OCI-LY1 (cell line): ENCODE measurements at regions not wholly inside any gene's neighbourhood (a gene's known extent, or its start where the extent isn't known, plus 50 kb on each side); places are given as distances from the start of the nearest gene placed in this dataset.

Experiments used
- H2AFZ ChIP-seq: fragments of 200-600 bp; sonication (generic), shearing (Covaris generic); 2 replicates; pipeline ENCODE4 v1.6.0; 2014; ENCODE audit warnings: antibody characterized with exemption, mild to moderate bottlenecking, low read length
- H3F3A ChIP-seq: fragments of 200-600 bp; sonication (generic), shearing (Covaris generic); 2 replicates; pipeline ENCODE4 v1.6.0; 2014; ENCODE audit warnings: mild to moderate bottlenecking, antibody characterized with exemption, low read length, moderate library complexity; ENCODE audit not compliant: insufficient read depth
- H3K27ac ChIP-seq: fragments of 200-600 bp; sonication (generic); 2 replicates; pipeline ENCODE4 v1.5.1; 2014; ENCODE audit warnings: low read length, mixed run types, mild to moderate bottlenecking, low read depth; ENCODE audit not compliant: poor library complexity, severe bottlenecking
- H3K27me3 ChIP-seq: fragments of 200-600 bp; sonication (generic); 2 replicates; pipeline ENCODE4 v1.6.0; 2014; ENCODE audit warnings: antibody characterized with exemption, mild to moderate bottlenecking, low read length, moderate library complexity; ENCODE audit not compliant: insufficient read depth
- H3K36me3 ChIP-seq: fragments of 200-600 bp; sonication (generic); 2 replicates; pipeline ENCODE4 v1.6.1; 2014; ENCODE audit warnings: mild to moderate bottlenecking, antibody characterized with exemption, low read length, moderate library complexity, mixed read lengths; ENCODE audit not compliant: insufficient read depth
- H3K4me1 ChIP-seq: fragments of 200-600 bp; sonication (generic); 2 replicates; pipeline ENCODE4 v1.5.1; 2014; ENCODE audit warnings: mild to moderate bottlenecking, low read length, moderate library complexity; ENCODE audit not compliant: insufficient read depth, severe bottlenecking
- H3K4me2 ChIP-seq: fragments of 200-600 bp; sonication (generic), shearing (Covaris generic); 2 replicates; pipeline ENCODE4 v1.6.1; 2014; ENCODE audit warnings: low read length
- H3K4me3 ChIP-seq: fragments of 200-600 bp; sonication (generic); 2 replicates; pipeline ENCODE4 v1.5.1; 2014; ENCODE audit warnings: low read length, low read depth, mild to moderate bottlenecking, mixed read lengths; ENCODE audit not compliant: poor library complexity, severe bottlenecking
- H3K79me2 ChIP-seq: fragments of 200-600 bp; shearing (Covaris generic); 2 replicates; pipeline ENCODE4 v1.6.1; 2016; ENCODE audit warnings: mixed run types, low read length, mixed read lengths; ENCODE audit not compliant: insufficient read depth
- H3K9ac ChIP-seq: fragments of 200-600 bp; sonication (generic), shearing (Covaris generic); 2 replicates; pipeline ENCODE4 v1.6.1; 2014; ENCODE audit warnings: mild to moderate bottlenecking, low read length, mixed read lengths
- H3K9me2 ChIP-seq: fragments of 200-600 bp; sonication (generic), shearing (Covaris generic); 2 replicates; pipeline ENCODE4 v1.6.1; 2014; ENCODE audit warnings: low read depth, mild to moderate bottlenecking, low read length, mixed read lengths
- H3K9me3 ChIP-seq: fragments of 200-600 bp; shearing (Covaris generic); 2 replicates; pipeline ENCODE4 v1.6.1; 2014; ENCODE audit warnings: low read length, mixed read lengths
- H4K20me1 ChIP-seq: fragments of 200-600 bp; sonication (generic), shearing (Covaris generic); 2 replicates; pipeline ENCODE4 v1.6.0; 2016; ENCODE audit warnings: mild to moderate bottlenecking, low read length; ENCODE audit not compliant: insufficient read depth
- EZH2 ChIP-seq: fragments of 200-600 bp; sonication (generic), shearing (Covaris generic); IDR thresholded peaks from 2 replicates; pipeline ENCODE4 v1.8.0; 2017; ENCODE audit warnings: borderline replicate concordance, mixed run types, mild to moderate bottlenecking, antibody characterized with exemption, low read length, moderate library complexity, mixed read lengths
- TF ChIP-seq, protein P1 (sequence below): fragments of 200-600 bp; sonication (generic), shearing (Covaris generic); IDR thresholded peaks from 2 replicates; pipeline ENCODE4 v1.5.1; 2017; ENCODE audit warnings: mild to moderate bottlenecking, antibody characterized with exemption, low read length, moderate library complexity, mixed read lengths

- TF ChIP-seq EZH2: no peak
- TF ChIP-seq, protein P1, sequence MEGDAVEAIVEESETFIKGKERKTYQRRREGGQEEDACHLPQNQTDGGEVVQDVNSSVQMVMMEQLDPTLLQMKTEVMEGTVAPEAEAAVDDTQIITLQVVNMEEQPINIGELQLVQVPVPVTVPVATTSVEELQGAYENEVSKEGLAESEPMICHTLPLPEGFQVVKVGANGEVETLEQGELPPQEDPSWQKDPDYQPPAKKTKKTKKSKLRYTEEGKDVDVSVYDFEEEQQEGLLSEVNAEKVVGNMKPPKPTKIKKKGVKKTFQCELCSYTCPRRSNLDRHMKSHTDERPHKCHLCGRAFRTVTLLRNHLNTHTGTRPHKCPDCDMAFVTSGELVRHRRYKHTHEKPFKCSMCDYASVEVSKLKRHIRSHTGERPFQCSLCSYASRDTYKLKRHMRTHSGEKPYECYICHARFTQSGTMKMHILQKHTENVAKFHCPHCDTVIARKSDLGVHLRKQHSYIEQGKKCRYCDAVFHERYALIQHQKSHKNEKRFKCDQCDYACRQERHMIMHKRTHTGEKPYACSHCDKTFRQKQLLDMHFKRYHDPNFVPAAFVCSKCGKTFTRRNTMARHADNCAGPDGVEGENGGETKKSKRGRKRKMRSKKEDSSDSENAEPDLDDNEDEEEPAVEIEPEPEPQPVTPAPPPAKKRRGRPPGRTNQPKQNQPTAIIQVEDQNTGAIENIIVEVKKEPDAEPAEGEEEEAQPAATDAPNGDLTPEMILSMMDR: no peak
- no peaks in the 10 kb centered on the region for H3K4me1 ChIP-seq
Measured at GRCh38 chr2:34179511-34179910, 580.4 kb upstream of the FAM98A start.

DNA sequence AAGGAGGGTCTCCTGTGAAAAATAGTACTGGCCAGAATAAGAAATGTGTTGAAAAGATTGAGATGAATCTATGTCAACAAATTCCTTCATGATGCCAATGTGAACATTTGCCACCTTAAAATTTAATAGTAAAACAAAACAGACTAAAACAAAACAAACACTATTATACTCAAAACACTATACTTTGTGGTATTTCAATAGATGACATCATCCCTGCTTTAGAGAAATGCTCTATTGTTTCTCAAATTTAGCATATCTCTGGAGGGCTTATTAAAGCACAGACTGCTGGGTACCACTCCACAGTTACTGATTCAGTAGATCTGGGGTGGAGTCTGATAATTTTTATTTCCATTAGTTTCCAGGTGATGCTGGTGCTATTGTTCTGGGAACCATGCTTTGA is 579.4 kb upstream of the FAM98A start:
- H4K20me1 ChIP-seq: no peaks in the 10 kb centered on the region
- no peak overlapping the region for H3K4me2 ChIP-seq
- no peaks in the 10 kb centered on the region for H3K4me1 ChIP-seq
- H3K9ac ChIP-seq: no peak overlapping the region
- no peaks in the 10 kb centered on the region for H3K27me3 ChIP-seq
- no peak overlapping the region for H3K4me3 ChIP-seq
- H3K9me2 ChIP-seq: no peaks in the 10 kb centered on the region
- no peak overlapping the region for H2AFZ ChIP-seq
- H3K36me3 ChIP-seq: no peaks in the 10 kb centered on the region
- no peaks in the 10 kb centered on the region for H3K79me2 ChIP-seq
- H3K27ac ChIP-seq: no peak overlapping the region
- H3F3A ChIP-seq: no peaks in the 10 kb centered on the region
- TF ChIP-seq EZH2: no peak
- TF ChIP-seq, protein P1: no peak
- H3K9me3 ChIP-seq: no peaks in the 10 kb centered on the region

More at GRCh38 chr2:34179511-34179910, 580.4 kb upstream of the FAM98A start:
- Histone ChIP-seq H3K36me3 (no peaks in the 10 kb centered on the region), H4K20me1 (no peaks in the 10 kb centered on the region), H3K4me3 (no peak overlapping the region), H3K9me3 (no peaks in the 10 kb centered on the region), H3K9ac (no peak overlapping the region), H3K4me2 (no peak overlapping the region), H3K27ac (no peak overlapping the region), H3K9me2 (no peaks in the 10 kb centered on the region), H3K79me2 (no peaks in the 10 kb centered on the region), H3F3A (no peaks in the 10 kb centered on the region), H3K27me3 (no peaks in the 10 kb centered on the region), H2AFZ (no peak overlapping the region)

GRCh38 chr2:34176693-34177092 is 577.6 kb upstream of the FAM98A start:
- Histone ChIP-seq H3K9me3 (no peaks in the 10 kb centered on the region), H3K36me3 (no peaks in the 10 kb centered on the region), H3F3A (no peaks in the 10 kb centered on the region), H3K4me1 (no peaks in the 10 kb centered on the region), H3K27ac (no peak overlapping the region), H4K20me1 (no peaks in the 10 kb centered on the region), H3K9me2 (no peaks in the 10 kb centered on the region), H3K4me3 (no peak overlapping the region), H3K4me2 (no peak overlapping the region), H3K9ac (no peak overlapping the region), H2AFZ (no peak overlapping the region), H3K79me2 (no peaks in the 10 kb centered on the region), H3K27me3 (no peaks in the 10 kb centered on the region)
- TF ChIP-seq, protein P1: no peak
- no peak for TF ChIP-seq EZH2
